Skeletal muscle cell (primary cell): ENCODE measurements at regions not wholly inside any gene's neighbourhood (a gene's known extent, or its start where the extent isn't known, plus 50 kb on each side); places are given as distances from the start of the nearest gene placed in this dataset.
"Not testable (repeated sequence)": the region's sequence is repeated elsewhere in the genome, so short reads cannot be mapped to it uniquely, and the experiment has no call there.

Source experiments
- DNase-seq: peaks from one replicate; pipeline ENCODE4 v3.0.0-alpha.2; 2010; ENCODE audit warnings: low read depth
- H3K4me3 ChIP-seq: 2 replicates; pipeline ENCODE4 v1.5.1; 2011; ENCODE audit warnings: low read depth, mild to moderate bottlenecking, control low read depth, low read length, moderate library complexity

DNA sequence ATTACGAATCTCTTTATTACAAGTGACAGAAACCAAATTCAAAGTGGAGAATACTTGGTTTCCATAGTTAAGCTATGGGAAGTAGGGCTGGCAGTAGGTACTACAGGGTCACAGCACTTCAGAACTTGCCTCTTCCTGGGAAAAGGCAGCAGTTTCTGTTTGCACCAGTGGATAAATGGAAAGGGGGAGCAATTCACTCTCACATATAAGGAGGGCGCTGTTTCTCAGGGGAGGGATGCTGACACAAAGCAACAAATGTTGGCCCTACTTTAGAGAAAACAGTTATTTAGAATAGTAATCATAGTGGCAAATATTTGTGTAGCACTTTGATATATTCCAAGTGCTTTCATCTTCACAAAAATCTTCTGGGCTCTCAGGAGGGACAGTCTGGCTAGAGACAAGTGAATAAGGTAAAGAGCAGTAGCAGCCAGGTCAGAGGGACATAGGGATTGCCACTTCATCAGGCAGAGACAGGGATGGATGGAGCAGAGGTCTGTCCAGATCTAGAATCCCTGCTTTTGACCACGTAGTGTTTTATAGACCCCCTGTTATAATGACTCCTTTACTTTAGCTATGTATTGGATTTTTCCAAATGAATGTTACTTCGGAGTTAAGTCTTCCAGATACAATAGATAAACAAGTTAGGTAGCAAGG is 554.8 kb upstream of the SGCD start:
- DNase-seq = no peak
- no peak overlapping the region for H3K4me3 ChIP-seq

DNA sequence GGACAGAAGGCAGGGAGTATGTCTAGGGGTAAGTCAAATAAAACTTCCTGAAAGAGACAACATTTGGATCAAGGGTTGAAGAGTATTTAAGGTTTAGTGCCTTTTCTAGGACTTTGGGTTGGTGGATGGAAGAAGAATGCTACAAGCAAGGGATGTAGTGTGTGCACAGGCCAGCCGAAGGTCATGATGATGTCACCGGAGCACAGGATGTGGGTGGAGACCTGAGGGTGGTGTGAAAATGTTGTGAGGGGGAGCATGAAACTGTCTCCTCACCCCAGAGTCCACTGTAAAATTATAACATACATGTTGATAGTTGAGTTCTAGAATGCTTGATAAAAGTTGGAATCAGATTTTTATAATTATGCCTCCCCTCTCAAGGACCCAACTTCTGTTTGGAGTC is 553.3 kb upstream of the SGCD start:
- DNase-seq = no peak
- no peak overlapping the region for H3K4me3 ChIP-seq

DNA sequence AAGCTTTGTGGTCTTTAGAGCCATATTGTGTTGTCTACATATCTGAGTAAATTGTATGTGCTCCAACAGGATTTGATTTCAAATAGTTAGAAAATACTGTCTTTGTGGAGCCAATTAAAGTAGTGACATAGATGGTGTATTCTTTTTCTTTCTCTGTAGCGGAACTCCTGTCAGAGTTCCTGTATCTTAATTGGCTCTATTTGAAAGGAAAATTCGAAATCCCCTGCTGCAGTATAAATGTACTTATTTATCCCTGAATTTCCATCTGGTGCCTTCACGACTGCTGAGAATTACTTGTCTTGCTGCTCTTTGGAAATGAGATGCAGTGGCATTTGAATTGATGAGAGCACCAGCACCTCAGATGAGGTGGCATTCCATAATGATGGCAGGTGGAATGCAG is 546.7 kb upstream of the SGCD start:
- H3K4me3 ChIP-seq = no peak overlapping the region
- DNase-seq = no peak

DNA sequence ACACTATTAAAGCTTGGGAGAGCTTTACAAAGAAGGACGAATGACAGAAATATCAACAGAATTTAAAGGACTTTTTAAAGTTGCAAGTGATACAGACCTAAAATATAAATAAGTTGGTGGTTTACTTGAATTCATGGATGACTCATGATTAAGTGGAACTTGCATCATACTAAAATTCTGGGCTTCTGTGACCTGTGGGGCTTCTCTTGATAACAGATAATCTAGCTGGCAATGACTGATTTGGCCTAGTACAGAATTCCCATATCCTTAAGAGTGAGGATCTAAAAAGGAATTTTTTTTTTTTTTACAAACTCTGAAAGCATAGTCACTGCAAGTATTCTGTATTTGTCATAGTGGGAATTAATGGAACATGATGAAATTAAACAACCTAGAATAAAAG is 543.7 kb upstream of the SGCD start:
- H3K4me3 ChIP-seq = no peak overlapping the region
- DNase-seq = no peak

DNA sequence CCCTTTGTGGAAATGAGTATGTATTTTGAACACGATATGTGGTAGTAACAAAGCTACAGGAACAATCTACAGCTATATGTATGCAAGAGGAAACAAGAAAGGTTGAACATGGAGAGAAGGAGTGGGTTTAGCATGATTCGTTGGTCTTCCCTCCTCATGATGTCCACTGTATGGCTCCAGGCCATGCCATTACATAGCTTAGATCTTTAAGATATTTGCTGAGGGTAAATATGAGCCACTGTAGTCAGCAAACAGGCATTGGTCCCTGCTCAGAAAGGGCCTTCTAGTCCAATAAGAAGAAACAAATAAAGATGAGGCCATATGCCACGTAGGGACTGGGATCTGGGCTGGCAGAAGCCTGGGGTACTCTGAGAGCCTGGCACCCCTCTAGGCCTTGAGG is 543.2 kb upstream of the SGCD start:
- DNase-seq = no peak
- H3K4me3 ChIP-seq = no peak overlapping the region

DNA sequence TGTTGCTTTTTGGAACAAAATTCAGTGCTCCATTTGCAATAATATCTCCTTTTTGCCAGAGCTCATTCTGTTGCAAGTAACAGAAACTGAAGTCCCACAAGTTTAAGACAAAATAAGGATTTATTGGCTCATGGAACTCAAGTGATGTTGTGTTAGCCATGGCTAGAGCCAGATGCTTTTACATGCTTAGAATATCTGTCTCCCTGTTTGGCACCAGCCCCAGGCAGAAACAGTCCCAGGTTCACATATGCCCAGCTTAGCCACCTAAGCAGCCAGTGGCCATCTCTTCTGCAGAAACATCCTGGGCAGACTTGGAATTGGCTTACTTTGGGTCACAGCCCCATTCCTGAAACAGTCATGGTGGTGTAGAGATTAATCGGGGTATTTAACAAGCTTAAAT is 540.9 kb upstream of the SGCD start:
- no peak for DNase-seq

DNA sequence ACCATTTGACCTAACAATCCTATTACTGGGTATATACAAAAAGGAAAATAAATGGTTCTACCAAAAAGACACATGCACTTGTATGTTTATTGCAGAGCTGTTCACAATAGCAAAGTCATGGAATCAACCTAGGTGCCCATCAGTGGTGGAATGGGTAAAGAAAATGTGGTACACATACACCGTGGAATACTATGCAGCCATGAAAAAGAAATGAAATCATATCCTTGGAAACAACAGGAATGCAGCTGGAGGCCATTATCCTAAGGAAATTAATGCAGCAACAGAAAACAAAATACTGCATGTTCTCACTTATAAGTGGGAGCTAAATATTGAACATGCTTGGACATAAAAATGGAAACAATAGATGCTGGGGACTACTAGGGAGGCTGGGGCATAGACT is 534.1 kb upstream of the SGCD start:
- no peak overlapping the region for H3K4me3 ChIP-seq
- DNase-seq = no peak

More for the DNA sequence above, 540.9 kb upstream of the SGCD start:
- H3K4me3 ChIP-seq = no peak overlapping the region

DNA sequence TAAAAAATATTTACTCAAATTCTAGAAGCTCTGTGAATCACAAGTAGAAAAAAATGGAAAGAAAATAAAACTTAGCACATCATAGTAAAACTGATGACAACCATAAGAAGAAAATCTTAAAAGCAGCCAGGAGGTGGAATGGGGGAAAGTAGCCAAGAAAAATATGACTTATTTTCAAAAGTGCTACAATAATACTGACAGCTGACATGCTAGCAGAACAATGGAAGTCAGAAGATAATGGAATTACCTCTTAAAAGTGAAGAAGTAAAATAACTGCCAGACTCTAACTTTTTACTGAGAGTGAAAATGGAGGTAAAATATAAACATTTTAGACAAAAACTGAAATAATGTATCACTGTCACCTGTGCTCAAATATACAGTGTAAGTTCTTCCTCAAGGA is 532.2 kb upstream of the SGCD start:
- no peak overlapping the region for H3K4me3 ChIP-seq
- no peak for DNase-seq

DNA sequence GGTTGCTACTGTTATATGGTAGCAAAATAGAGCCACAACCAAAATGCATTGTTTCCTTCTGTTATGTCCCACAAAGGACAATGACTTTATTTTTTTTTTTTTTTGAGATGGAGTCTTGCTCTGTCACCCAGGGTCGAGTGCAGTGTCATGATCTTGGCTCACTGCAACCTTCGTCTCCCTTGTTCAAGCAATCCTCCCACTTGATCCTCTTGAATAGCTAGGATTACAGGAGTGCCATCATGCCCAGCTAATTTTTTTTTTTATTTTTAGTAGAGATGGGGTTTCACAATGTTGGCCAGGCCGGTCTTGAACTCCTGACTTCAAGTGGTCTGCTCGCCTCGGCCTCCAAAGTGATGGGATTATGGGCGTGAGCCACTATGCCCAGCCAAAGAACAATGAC is 527.7 kb upstream of the SGCD start:
- DNase-seq = no peak
- H3K4me3 ChIP-seq = no peak overlapping the region

DNA sequence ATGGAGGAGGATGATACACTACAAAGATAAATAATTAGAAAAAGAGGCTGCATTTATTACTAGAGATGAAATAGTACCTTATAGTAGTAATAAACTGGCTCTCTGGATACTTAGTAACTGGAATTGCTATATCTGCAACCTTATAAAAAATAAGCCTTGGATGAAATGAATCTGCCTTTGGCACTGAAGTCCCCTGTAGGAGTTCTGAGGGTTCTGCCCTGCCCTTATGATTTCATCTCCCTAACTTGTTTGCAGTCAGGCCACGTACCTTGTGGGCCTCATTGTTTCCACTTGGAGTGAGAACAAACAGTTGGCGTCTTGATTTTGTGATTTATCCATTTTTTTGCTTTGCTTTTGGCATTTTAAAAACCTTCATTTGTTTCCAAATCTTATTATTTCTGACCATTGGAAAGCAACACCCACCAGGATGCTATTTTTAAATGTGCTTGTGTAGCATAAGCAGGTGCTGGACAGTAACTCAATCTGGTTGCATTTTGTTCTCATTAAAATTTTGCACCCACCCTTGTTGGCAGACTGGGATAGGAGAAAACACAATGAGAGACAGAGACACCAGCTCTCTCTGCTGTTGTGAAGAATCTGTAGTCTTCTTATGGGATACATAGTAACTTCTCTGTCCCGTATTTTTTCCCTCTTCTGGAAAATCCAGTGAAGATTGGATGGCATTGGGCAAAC is 518.9 kb upstream of the SGCD start:
- no peak for DNase-seq
- no peak overlapping the region for H3K4me3 ChIP-seq

DNA sequence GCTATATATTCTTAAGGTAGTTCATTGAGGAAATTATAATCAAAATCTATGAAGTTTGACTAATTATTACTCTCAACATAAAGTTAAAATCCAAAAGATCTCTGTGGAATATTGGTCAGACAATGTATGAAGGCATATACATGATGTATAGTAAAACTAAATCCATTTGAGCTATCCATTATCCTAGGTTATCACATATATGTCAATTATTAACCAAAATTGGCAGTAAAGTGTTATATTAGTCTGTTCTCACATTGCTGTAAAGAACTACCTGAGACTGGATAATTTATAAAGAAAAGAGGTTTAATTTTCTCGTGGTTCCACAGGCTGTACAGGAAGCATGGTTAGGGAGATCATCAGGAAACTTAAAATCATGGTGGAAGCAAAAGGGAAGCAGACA is 511.7 kb upstream of the SGCD start:
- DNase-seq = no peak
- H3K4me3 ChIP-seq = no peak overlapping the region

DNA sequence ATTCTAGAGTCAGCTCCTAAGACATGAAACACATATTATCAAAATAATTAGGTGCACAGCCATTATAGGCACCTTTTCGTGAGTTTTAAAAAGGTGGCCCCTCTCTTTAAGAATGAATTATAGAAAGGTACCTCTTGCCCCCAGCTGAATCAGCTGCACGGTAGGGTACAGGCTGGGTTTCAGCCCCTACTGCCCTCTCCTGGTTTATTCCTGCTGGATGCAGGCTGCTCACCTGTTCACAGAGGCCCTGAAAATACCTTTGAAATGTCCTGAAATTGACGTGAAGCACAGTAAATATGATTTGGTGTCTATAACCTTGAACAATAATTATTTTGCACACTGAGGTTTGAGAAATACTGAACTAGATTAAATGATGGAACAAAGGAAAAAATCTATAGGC is 504.8 kb upstream of the SGCD start:
- DNase-seq = no peak
- no peak overlapping the region for H3K4me3 ChIP-seq

DNA sequence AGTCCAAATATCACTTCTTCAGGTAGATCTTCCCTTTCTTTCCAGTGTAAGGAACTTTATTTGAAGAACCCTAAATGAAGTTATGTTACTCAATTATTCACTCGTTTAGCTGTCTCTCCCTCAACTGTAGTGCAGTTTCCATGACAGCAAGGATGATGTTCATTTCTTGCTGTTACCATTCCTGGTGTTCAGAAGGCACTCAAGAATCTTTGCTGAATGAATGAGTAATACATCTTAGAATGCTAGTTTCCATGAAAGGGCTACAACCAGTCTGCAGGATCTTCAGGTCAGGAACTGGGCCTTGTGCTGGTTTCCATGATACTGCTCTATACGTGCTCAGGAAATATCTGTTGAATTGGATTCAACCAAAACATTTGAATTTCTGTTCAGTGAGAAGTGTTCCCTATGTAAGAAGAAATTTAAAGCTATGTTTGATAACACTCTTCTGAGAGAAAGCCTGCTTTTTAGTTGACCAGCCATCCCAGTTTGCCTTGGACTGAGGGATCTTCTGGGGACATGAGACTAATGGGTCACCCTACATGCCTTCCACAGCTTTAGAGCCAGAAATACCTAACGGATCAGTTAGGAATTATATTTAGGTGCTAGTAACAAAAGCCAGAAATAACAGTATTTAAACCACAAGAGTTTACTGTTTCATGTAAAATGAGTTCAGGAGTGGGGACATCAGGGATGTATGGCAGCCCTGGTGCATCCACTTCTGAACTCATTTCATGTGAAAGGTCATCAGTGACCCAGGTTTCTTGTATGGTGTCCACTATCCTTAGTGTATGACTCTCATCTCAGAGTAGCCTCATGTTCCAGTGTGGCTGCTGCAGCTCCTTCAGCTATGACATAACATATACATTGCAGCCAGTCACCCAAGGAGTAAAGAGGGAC is 500.1 kb upstream of the SGCD start:
- no peak for DNase-seq
- no peak overlapping the region for H3K4me3 ChIP-seq

DNA sequence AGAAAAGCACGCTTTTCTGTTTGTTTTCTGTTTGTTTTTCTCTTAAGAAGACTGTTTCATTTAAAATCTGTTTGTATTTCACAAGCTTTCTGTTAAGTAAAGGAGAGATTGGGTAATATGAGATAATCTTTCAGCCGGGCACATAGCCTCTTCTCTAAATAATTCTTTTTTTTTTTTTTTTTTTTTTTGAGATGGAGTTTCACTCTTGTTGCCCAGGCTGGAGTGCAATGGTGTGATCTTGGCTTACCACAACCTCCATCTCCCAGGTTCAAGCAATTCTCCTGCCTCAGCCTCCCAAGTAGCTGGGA is 499.5 kb upstream of the SGCD start:
- DNase-seq, H3K4me3 ChIP-seq: not testable (repeated sequence)

DNA sequence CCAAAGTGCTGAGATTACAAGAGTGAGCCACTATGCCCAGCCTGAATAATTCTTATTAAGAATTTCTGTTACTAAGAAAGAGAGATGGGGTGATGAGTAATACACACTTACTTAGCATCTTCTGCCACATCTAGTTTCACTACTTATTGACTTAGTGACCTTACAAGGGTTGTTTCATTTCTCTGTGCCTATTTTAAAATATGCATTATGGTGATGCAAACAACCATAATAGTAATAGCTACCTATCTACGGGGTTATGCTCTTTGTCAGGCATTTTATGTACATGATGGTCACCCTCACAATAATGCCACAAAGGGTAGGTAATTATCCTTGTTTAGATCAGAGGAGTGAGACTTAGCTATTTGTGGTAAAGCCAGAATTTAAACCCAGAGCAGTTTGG is 499.0 kb upstream of the SGCD start:
- H3K4me3 ChIP-seq = no peak overlapping the region
- DNase-seq = no peak

DNA sequence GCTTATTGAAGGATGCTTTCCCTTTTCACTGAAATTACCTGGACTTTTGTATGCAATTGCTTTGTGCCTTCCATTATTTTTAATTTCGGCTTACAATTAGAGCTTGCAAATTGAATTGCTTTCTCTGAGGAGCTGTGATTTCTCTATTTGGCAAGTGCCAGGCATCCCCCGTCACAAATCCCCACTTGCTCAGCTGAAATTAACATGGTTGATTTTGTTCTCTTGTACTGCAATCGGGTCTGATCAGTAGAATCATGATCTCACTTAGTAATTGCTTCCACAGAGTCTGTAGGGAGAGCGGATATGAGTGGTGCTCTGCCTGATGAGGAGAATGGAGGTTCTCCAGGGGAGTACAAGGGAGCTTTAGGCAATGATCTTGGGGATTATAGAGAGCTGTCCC is 495.5 kb upstream of the SGCD start:
- H3K4me3 ChIP-seq = no peak overlapping the region
- DNase-seq = no peak

DNA sequence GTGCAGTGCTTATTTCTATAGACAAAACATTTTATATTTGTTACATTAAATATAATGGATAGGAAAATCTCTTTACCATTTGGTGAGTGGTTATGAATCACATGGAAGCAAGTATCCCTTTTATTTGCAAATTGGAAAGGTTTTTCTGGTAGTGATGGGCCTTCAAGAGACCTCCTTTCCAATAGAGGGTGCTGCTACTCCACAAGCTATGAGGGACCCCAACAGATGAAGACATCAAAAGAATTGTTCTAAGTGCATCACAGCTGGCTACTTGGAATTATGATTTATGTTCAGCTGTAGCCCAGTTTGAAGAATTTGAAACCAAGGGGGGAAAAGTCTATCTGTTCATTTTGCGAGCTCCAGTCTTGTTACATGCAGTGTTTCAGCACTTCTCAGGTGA is 493.7 kb upstream of the SGCD start:
- no peak overlapping the region for H3K4me3 ChIP-seq
- DNase-seq = no peak

DNA sequence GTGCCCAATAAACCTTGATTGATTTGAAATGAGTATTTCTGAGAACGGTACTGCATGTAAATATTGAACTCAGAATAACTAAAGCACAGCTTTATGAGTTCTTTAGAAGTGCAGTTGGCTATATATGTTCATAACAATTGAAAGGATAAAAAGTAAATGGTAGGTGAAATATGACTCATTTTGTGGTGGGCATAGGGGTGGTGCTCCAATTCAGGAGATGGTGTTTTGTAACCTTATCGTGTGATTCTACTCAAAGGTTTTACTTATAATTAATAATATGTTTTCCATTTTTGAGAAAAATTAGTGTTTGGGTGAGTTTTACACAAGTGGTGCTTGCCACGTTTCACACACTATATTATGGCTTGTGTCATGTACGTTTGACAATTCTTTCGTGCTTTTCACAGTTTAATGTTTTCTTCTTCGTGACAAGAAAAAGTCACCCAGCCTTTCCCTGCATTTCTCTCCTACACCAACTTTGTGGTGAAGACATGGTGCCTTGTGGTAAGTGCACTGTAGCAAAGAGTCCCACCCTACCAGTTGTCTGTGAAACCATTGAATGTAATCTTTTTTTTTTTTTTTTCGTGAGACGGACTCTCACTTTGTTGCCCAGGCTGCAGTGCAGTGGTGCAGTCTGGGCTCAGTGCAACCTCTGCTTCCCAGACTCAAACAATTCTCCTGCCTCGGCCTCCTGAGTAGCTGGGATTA is 492.5 kb upstream of the SGCD start:
- DNase-seq = no peak
- H3K4me3 ChIP-seq = no peak overlapping the region

DNA sequence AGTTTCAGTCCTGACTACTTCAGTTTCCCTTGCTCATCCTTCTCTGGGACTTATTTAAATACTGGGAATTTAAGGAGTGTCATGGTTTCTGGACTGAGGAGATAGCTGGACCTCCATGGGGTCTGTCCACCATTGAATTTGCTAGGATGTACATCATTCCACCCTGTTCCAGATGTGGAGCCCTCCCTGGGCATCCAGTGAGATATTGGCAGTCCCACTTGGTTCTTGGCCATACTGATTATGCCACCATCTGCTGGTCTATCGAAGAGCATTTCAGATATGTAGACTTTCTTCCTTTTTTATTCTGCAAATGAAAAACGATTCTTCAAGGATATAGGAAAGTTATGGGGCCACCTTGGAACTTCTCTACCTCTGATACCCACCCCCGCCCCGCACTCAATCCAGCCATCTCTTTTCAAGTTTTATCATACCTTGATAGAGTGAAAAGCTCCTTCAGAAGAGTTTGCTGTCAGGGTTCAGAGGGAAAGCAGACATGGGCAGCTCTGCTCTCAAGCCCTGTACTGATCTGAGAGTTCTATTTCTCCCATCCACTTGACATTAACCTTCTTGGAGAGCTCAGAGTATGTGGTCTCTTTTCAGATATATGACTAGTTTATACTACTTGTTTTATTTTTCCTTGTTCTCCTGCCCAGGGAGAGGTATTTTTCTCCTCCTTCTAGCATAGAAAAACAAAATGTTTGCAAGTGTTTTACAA is 490.7 kb upstream of the SGCD start:
- no peak overlapping the region for H3K4me3 ChIP-seq
- no peak for DNase-seq

DNA sequence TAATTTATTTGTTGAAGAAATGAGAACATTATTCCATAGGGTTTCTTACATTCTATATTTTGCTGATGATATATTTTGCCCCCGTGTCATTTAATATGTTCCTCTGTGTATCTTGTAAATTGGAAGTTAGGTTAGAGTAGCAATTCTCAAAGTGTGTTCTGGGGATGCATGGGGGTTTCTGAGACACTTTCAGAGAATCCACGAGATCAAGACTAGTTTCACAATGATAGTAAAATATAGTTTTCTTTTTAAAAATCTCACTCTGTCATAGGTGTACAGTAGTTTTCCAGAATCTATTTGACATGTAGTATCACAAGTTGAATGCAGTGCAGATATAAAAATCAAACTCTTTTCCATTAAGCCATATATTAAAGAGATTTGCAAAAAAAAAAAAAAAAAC is 488.6 kb upstream of the SGCD start:
- no peak for DNase-seq

More for the DNA sequence above, 488.6 kb upstream of the SGCD start:
- no peak overlapping the region for H3K4me3 ChIP-seq
